GM19395 (cell line): ENCODE measurements at regions not wholly inside any gene's neighbourhood (a gene's known extent, or its start where the extent isn't known, plus 50 kb on each side); places are given as distances from the start of the nearest gene placed in this dataset.
A peak's percentile ranks its signal among the peaks of the same experiment; 100 is the strongest.
"Not testable (repeated sequence)": the region's sequence is repeated elsewhere in the genome, so short reads cannot be mapped to it uniquely, and the experiment has no call there.

Experiments used
- ATAC-seq: cut with Tn5 transposase; IDR thresholded peaks from one replicate; pipeline ENCODE4 v1.9.1; 2021; ENCODE audit warnings: mild to moderate bottlenecking, moderate library complexity; ENCODE audit not compliant: unreplicated experiment

- peak; percentile 63 for ATAC-seq
Observed at GRCh38 chr12:102728506-102729242, 188.4 kb downstream of the PAH start.

GRCh38 chr12:102726686-102727085 is 190.4 kb downstream of the PAH start:
- ATAC-seq, result no peak

GRCh38 chr12:102722147-102722546 is 194.9 kb downstream of the PAH start:
- no peak for ATAC-seq

- no peak for ATAC-seq
Observed at GRCh38 chr12:102708108-102708507, 208.9 kb downstream of the PAH start.

- ATAC-seq, result peak; percentile 73
Observed at GRCh38 chr12:102702447-102703114, 214.5 kb downstream of the PAH start.

GRCh38 chr12:102696045-102696444 is 215.7 kb upstream of the IGF1 start:
- no peak for ATAC-seq

GRCh38 chr12:102694903-102695302 is 214.5 kb upstream of the IGF1 start:
- no peak for ATAC-seq

- no peak for ATAC-seq
Observed at GRCh38 chr12:102691773-102692555, 211.6 kb upstream of the IGF1 start.

GRCh38 chr12:102690253-102690652 is 209.9 kb upstream of the IGF1 start:
- ATAC-seq, result no peak

GRCh38 chr12:102689701-102690100 is 209.3 kb upstream of the IGF1 start:
- ATAC-seq, result no peak

- ATAC-seq, result no peak
Observed at GRCh38 chr12:102687523-102687922, 207.2 kb upstream of the IGF1 start.

GRCh38 chr12:102685841-102686240 is 205.5 kb upstream of the IGF1 start:
- no peak for ATAC-seq

- ATAC-seq, result no peak
Observed at GRCh38 chr12:102685172-102685571, 204.8 kb upstream of the IGF1 start.

GRCh38 chr12:102682366-102683289 is 202.3 kb upstream of the IGF1 start:
- no peak for ATAC-seq

- ATAC-seq, result no peak
Observed at GRCh38 chr12:102681747-102682146, 201.4 kb upstream of the IGF1 start.

- no peak for ATAC-seq
Observed at GRCh38 chr12:102681309-102681708, 200.9 kb upstream of the IGF1 start.

GRCh38 chr12:102680304-102680703 is 199.9 kb upstream of the IGF1 start:
- no peak for ATAC-seq

- no peak for ATAC-seq
Observed at GRCh38 chr12:102676812-102677211, 196.4 kb upstream of the IGF1 start.

- ATAC-seq, result no peak
Observed at GRCh38 chr12:102675672-102676071, 195.3 kb upstream of the IGF1 start.

- ATAC-seq, result no peak
Observed at GRCh38 chr12:102673606-102674005, 193.2 kb upstream of the IGF1 start.

GRCh38 chr12:102672212-102672611 is 191.8 kb upstream of the IGF1 start:
- ATAC-seq, result not testable (repeated sequence)
